Type B pancreatic cell (in vitro differentiated cells): ENCODE measurements at regions not wholly inside any gene's neighbourhood (a gene's known extent, or its start where the extent isn't known, plus 50 kb on each side); places are given as distances from the start of the nearest gene placed in this dataset.

Experiments
- DNase-seq: peaks from one replicate; pipeline ENCODE4 v3.0.0; 2021; ENCODE audit warnings: mixed read lengths; ENCODE audit not compliant: unreplicated experiment; ENCODE audit errors: extremely low spot score
- H3K27ac Mint-ChIP-seq: 2 replicates; pipeline ENCODE4 v1.8.0; 2021; ENCODE audit warnings: mild to moderate bottlenecking, mixed read lengths
- H3K27me3 Mint-ChIP-seq: 2 replicates; pipeline ENCODE4 v1.8.0; 2021; ENCODE audit warnings: mixed read lengths
- H3K36me3 Mint-ChIP-seq: 2 replicates; pipeline ENCODE4 v1.8.0; 2021; ENCODE audit warnings: mixed read lengths
- H3K4me1 Mint-ChIP-seq: one replicate; pipeline ENCODE4 v1.8.0; 2021; ENCODE audit warnings: mixed read lengths; ENCODE audit not compliant: unreplicated experiment
- H3K4me3 Mint-ChIP-seq: 2 replicates; pipeline ENCODE4 v1.8.0; 2021; ENCODE audit warnings: mild to moderate bottlenecking, mixed read lengths
- H3K9me3 Mint-ChIP-seq: 2 replicates; pipeline ENCODE4 v1.8.0; 2021; ENCODE audit warnings: mixed read lengths
- CTCF ChIP-seq: fragments of 200-600 bp; sonication (generic); conservative IDR thresholded peaks from 2 replicates; pipeline ENCODE4 v1.5.0; 2021; ENCODE audit warnings: antibody characterized with exemption, mild to moderate bottlenecking

- no peak overlapping the region for H3K4me3 Mint-ChIP-seq
- no peak overlapping the region for H3K27ac Mint-ChIP-seq
- H3K27me3 Mint-ChIP-seq, result peaks cover 42% of the 10 kb centered on the region
- H3K36me3 Mint-ChIP-seq, result no peaks in the 10 kb centered on the region
- TF ChIP-seq CTCF, result no peak
- no peak for DNase-seq
- peaks cover 7% of the 10 kb centered on the region for H3K9me3 Mint-ChIP-seq
- H3K4me1 Mint-ChIP-seq, result peaks cover 7% of the 10 kb centered on the region
Observed at GRCh38 chr20:10788055-10788454, 114.3 kb upstream of the JAG1 start.

- TF ChIP-seq CTCF, result no peak
- Mint-ChIP-seq H3K4me3 (no peak overlapping the region), H3K9me3 (peaks cover 7% of the 10 kb centered on the region), H3K27ac (no peak overlapping the region), H3K36me3 (no peaks in the 10 kb centered on the region), H3K27me3 (peaks cover 42% of the 10 kb centered on the region), H3K4me1 (peaks cover 5% of the 10 kb centered on the region)
- DNase-seq, result no peak
Observed at GRCh38 chr20:10788877-10789276, 115.1 kb upstream of the JAG1 start.

- Mint-ChIP-seq H3K4me1 (peaks cover 5% of the 10 kb centered on the region), H3K27me3 (peaks cover 39% of the 10 kb centered on the region), H3K36me3 (no peaks in the 10 kb centered on the region), H3K27ac (no peak overlapping the region), H3K9me3 (peaks cover 7% of the 10 kb centered on the region), H3K4me3 (no peak overlapping the region)
- DNase-seq, result no peak
- TF ChIP-seq CTCF, result no peak
Observed at GRCh38 chr20:10789386-10789785, 115.6 kb upstream of the JAG1 start.

GRCh38 chr20:10790013-10790412, 116.2 kb upstream of the JAG1 start:
- no peak for TF ChIP-seq CTCF
- Mint-ChIP-seq H3K4me1 (peaks cover 10% of the 10 kb centered on the region), H3K27me3 (peaks cover 36% of the 10 kb centered on the region), H3K4me3 (no peak overlapping the region), H3K36me3 (no peaks in the 10 kb centered on the region), H3K27ac (no peak overlapping the region), H3K9me3 (peaks cover 7% of the 10 kb centered on the region)
- no peak for DNase-seq

- Mint-ChIP-seq H3K36me3 (no peaks in the 10 kb centered on the region), H3K4me3 (no peak overlapping the region), H3K27ac (no peak overlapping the region), H3K4me1 (peaks cover 21% of the 10 kb centered on the region), H3K27me3 (peaks cover 42% of the 10 kb centered on the region), H3K9me3 (peaks cover 16% of the 10 kb centered on the region)
- TF ChIP-seq CTCF, result no peak
- no peak for DNase-seq
Observed at GRCh38 chr20:10792291-10792690, 118.5 kb upstream of the JAG1 start.

GRCh38 chr20:10793766-10794165, 120.0 kb upstream of the JAG1 start:
- Mint-ChIP-seq H3K9me3 (peaks cover 12% of the 10 kb centered on the region), H3K36me3 (no peaks in the 10 kb centered on the region), H3K4me3 (no peak overlapping the region), H3K27me3 (peaks cover 39% of the 10 kb centered on the region), H3K4me1 (peaks cover 21% of the 10 kb centered on the region), H3K27ac (no peak overlapping the region)
- no peak for DNase-seq
- TF ChIP-seq CTCF, result no peak
